Mucosa of gallbladder (tissue), 1 donor: ENCODE measurements at regions not wholly inside any gene's neighbourhood (a gene's known extent, or its start where the extent isn't known, plus 50 kb on each side); places are given as distances from the start of the nearest gene placed in this dataset.
"Not testable (repeated sequence)": the region's sequence is repeated elsewhere in the genome, so short reads cannot be mapped to it uniquely, and the experiment has no call there.

ENCODE experiments used
- DNase-seq: peaks from one replicate; pipeline ENCODE4 v3.0.0-alpha.2; 2020; ENCODE audit warnings: low spot score
- donor health status: DM: no; HTN: no; CAD: no.

- no peak for DNase-seq
These were observed 284.2 kb upstream of the ATP11B start for GRCh38 chr3:182508919-182509711.

DNA sequence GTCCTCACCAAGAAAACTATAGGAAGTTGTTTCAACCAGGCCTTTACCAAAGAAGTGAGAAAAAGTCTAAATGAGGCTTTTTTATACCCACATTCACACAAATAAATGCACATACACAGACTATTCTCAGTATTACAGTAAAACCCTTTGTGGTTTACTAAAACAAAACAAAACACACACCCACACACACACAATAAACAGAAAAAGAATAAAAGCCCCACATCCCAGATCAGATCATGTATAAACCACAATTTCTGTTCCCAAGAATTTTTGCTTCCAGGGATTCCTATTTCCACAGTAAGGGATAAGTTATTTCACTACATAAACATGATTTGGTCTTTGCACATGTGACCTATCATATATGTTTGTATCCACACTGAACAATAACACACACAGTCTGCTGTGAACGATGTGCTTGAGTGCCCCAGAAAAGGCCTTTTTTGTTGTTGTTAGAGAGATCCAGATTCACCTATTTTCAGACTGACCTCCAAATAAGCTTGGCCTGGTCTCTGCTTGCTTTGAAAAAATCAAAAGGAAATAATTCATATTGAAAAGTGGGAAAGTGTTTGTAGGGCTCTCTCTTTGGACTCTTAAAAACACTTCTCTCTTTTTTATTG is 283.4 kb upstream of the ATP11B start:
- DNase-seq: no peak

DNA sequence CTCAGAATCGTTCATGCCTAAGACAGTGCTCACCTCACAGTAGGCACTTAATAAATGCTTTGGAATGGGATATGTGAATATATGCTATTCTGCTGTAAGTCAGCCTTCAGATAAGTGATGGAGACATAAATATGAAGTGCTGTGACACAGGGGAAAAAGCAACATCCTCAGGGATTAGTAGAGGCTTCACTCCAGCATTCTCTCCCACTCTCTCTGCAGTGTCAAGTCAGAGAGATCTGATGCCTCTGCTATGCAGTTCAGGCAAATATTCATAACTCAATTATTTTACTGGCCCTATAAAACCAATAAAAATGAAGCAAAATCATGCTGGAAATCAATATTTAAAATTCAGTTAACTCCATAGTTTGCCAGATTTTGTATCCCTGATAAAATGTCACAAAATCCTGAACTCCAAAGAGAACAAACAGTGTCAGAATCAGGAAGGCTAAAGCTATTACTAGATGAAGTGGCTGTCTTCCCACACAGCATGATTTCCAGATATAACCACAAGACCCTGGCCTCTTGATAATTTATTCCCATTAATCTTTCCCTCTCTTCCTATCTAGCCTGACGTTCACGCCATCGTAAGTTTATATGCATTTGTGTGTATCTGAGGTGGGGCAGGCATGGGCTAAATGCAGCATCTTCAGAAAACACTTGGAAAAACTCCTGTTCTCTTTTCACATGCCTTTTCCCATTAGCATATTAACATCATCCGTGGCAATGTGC is 278.9 kb upstream of the ATP11B start:
- no peak for DNase-seq

DNA sequence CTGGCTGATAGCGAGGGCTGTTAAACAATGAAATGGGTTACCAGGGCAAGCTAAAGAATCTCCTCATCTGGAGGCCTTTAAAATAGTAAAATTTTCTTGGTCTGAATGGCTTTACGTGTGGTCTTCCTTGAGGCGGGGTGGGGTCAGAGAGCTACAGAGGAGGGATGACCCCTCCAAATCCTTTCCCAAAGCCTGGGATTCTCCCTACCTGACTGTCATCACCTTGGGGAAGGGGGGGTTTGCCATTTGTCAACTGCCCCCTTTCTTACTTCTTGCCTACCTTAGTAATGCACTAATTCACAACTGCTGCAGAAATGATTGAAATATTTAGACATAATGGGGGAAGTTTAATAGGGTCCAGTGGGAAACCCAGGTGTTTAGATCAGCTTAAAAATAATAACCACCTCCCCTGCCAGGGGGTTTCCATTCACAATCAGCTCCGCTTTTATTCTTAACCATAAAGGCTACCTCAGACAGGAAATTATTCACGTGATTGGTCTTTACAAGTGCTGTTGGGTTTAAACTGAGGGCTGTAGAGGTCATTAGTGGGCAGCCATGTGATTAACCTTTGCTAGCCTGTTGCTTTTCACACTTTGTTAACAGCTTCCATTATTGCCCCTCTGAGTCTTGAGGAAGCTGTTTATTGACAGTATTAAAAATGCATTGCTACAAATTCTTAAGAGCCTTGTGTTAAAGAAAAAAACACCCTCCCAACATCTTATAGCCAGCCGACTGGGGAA is 276.5 kb upstream of the ATP11B start:
- no peak for DNase-seq

DNA sequence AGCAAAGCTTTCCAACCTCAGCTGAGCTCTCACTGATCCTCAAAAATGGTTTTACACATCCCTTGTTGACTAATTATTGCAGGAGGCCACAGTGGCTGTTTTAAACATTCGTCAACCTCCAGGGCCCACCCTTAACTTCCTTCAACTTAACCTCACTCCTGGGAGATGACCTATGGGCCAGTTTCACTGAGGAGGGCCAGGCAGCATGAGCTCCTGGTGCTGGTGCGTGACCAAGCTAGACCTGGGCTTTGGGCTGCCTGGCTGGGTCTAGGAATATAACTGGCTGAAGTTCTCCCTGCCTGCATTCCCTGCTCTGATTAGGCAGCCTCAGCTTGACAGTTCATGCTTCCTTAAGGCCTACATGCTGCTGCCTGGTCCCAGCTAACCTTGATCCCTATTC is 273.7 kb upstream of the ATP11B start:
- DNase-seq: no peak

- no peak for DNase-seq
These were observed 272.0 kb upstream of the ATP11B start for GRCh38 chr3:182521339-182521738.

GRCh38 chr3:182523424-182523823 is 269.9 kb upstream of the ATP11B start:
- not testable (repeated sequence) for DNase-seq

DNA sequence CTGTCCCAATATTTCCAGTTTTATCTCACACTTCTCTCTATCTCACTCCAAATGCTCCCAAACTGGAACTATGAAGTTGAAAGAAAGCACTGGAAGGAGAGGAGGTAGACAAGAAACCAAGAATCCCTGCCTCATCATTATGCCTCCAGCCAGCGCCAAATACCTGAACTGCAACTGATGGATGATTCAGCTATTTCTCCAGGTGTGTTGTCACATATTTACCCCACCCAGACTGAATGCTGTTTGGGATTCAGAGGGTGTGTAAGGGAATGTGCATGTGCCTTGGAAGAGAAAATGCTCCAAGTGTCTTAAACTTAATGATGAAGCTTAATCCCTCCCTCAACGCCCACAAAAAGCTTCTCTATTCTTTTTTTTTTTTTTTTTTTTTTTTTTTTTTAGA is 269.5 kb upstream of the ATP11B start:
- no peak for DNase-seq

DNA sequence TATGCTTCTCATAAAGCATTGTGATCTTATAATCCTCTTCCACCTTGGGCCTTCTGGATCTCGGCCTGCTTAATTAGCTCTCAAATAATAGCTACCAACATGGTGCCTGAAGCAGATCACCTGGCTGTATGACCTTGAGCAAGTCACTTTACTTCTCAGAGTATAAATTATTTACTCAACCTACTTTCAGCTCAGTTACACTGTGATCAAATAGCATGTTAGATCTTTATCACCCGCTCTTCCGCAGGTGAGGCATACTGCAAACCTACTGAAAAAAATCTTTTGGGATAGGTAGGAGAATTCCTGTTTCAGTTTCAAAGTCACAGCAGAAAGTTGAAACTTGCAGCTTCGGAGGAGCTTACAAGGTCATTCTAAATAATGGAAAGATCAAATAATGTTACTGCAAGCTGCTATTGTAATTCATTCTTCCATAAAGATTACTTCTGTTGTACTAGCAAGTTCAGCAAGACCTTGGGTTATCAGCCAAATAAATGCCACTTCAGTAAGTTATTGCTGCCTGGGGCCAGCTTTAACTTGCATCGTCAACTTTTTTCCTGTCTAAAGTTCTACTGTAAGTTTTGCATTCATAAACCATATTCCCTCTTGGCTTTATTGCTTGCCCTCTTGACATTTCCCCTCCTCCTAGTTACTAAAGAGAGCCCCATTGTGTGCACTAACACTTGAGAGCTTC is 268.4 kb upstream of the ATP11B start:
- no peak for DNase-seq

GRCh38 chr3:182525766-182526374 is 267.4 kb upstream of the ATP11B start:
- no peak for DNase-seq

GRCh38 chr3:182527745-182528144 is 265.6 kb upstream of the ATP11B start:
- DNase-seq: no peak

GRCh38 chr3:182530316-182530715 is 263.0 kb upstream of the ATP11B start:
- DNase-seq: no peak

GRCh38 chr3:182533394-182533793 is 259.9 kb upstream of the ATP11B start:
- no peak for DNase-seq

DNA sequence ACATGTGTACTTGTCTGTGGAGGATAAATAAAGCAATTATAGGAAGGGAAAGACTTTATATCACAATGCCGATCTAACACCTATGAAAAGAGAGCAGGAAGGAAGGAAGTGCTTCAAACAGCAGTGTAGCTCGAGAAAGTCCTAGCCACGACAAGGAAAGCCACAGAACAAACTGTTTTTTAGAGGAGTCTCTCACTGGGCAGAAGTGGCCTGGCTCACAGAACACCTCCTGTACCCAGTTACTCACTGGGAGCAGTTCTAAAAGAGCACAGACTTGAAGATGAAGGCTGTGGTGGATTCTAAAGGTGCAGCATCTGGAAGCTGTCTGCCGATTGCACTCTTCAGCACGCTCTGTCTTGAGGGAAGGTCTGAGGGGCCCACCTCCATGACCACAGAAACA is 248.8 kb upstream of the ATP11B start:
- DNase-seq: no peak

DNA sequence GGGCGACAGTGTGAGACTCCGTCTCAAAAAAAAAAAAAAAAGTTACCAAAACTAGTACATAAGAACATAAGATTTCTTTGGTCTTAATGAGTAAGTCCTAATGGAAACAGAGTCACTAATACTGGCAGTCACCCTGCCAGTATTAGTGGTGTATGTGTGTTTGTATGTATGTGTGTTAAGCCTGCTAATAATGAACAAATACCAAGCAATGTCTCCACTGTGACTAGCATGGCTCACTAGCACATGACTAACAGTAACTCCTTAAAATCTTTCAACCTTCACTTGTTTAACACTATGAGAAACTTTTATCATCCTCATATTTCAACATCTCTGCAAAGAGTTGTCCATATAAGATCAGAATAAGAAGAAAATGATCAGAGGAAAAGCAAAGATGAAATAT is 231.0 kb upstream of the ATP11B start:
- no peak for DNase-seq

- no peak for DNase-seq
These were observed 227.1 kb upstream of the ATP11B start for GRCh38 chr3:182565916-182566796.

DNA sequence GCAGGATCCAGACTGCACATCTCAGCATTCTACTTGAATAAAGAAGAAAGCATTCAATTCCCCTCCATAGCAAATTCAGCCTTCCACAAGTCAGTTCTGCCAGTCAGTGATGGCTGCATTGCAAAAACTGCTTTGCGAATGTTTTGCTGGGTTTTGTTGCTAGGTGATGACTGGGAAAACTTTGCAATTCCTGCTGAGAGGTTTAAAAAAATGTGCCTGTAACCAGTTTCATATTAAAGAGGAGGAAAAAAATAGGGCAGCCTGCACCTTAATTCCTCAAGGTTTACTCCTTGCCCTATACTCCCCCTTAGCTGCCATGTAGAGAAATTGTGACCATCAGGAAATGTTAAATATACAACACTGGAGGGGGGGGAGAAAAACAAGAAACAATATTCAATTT is 225.6 kb upstream of the ATP11B start:
- no peak for DNase-seq

- DNase-seq: no peak
These were observed 225.0 kb upstream of the ATP11B start for GRCh38 chr3:182568261-182568660.

- DNase-seq: no peak
These were observed 224.4 kb upstream of the ATP11B start for GRCh38 chr3:182568876-182569275.

DNA sequence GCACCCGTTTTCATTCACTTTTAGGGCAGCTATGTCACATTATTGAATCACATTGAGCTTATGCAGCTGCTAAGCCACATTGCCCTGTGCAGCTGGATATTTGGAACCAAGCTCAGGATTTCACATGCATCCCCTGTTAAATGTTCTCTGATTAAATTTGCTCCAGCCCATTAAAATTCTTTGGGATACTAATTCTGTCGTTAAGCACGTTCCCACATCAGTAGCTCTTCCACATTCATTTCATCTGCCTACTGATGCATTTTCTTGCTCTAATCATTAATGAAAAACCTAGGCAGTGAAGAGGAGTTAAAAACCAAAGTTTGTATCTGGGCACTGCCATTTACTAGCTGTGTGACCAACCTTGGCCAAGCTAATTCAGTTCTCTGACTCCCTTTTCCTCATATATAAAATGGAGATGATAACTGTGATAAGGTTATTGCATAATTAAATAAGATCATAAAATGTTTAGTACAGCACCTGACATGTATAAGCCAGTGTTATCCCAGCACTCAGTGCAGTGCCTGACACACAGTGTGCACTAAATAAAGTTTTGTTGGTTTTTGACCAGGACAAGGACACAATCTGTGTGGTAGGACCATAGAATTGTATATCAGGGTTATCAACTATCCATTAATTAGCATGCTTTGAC is 222.2 kb upstream of the ATP11B start:
- DNase-seq: no peak
